ENCODE measurements at regions not wholly inside any gene's neighbourhood (a gene's known extent, or its start where the extent isn't known, plus 50 kb on each side); places are given as distances from the start of the nearest gene placed in this dataset.

DNA sequence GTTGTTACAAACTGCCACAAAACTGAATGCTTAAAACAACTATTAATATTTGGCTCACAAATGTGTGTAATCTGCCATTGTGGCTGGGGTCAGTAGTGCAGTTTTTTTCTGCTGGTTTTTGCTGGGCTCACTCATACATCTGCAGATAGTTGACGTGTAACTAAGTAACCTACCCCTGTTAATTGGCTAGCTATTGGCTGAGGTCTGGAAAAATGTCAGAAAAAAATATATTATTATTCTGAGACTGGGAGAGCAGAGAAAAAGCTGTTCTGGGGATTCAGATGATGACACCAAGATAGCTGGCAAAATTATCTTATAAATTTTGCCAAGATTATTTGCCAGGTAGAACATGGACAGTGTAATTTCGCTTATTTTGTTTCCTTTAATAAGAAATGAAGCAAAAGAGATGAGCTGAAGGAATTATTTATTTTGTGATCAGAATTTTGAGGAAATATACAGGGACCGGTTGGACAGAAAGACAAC, 616.1 kb upstream of the ADAMTS5 start:
- DNase-seq (no peak), ATAC-seq (ENCODE audit: insufficient read depth, low read depth) (no peak)
- Histone ChIP-seq H4K20me1 (ENCODE audit: insufficient read depth, low read length) (no peaks in the 10 kb centered on the region), H3K79me2 (ENCODE audit: insufficient read depth, low read length) (no peaks in the 10 kb centered on the region), H3K4me3 (ENCODE audit: low read depth in 1 of 2, low read length in 2 of 2) (no peak overlapping the region), H3K4me2 (ENCODE audit: insufficient read depth, low read length) (no peak overlapping the region), H2AFZ (ENCODE audit: low read depth, low read length) (no peak overlapping the region), H3K4me1 (ENCODE audit: insufficient read depth, low read length) (no peaks in the 10 kb centered on the region), H3K27me3 (ENCODE audit: insufficient read depth, low read length, poor library complexity) (no peaks in the 10 kb centered on the region), H3K9ac (ENCODE audit: low read depth, low read length) (no peak overlapping the region), H3K27ac (ENCODE audit: low read length) (no peak overlapping the region), H3K9me3 (ENCODE audit: insufficient read depth, low read length, severe bottlenecking) (no peaks in the 10 kb centered on the region), H3K36me3 (ENCODE audit: insufficient read depth, low read length) (no peaks in the 10 kb centered on the region)
- TF ChIP-seq, protein P1, sequence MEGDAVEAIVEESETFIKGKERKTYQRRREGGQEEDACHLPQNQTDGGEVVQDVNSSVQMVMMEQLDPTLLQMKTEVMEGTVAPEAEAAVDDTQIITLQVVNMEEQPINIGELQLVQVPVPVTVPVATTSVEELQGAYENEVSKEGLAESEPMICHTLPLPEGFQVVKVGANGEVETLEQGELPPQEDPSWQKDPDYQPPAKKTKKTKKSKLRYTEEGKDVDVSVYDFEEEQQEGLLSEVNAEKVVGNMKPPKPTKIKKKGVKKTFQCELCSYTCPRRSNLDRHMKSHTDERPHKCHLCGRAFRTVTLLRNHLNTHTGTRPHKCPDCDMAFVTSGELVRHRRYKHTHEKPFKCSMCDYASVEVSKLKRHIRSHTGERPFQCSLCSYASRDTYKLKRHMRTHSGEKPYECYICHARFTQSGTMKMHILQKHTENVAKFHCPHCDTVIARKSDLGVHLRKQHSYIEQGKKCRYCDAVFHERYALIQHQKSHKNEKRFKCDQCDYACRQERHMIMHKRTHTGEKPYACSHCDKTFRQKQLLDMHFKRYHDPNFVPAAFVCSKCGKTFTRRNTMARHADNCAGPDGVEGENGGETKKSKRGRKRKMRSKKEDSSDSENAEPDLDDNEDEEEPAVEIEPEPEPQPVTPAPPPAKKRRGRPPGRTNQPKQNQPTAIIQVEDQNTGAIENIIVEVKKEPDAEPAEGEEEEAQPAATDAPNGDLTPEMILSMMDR (IDR thresholded peaks at IDR 0.05; ENCODE audit: borderline replicate concordance, extremely low read depth, low read length, poor library complexity, severe bottlenecking): no peak
- TF ChIP-seq EZH2 (IDR thresholded peaks at IDR 0.05; ENCODE audit: borderline replicate concordance, low read depth, low read length, severe bottlenecking): no peak

DNA sequence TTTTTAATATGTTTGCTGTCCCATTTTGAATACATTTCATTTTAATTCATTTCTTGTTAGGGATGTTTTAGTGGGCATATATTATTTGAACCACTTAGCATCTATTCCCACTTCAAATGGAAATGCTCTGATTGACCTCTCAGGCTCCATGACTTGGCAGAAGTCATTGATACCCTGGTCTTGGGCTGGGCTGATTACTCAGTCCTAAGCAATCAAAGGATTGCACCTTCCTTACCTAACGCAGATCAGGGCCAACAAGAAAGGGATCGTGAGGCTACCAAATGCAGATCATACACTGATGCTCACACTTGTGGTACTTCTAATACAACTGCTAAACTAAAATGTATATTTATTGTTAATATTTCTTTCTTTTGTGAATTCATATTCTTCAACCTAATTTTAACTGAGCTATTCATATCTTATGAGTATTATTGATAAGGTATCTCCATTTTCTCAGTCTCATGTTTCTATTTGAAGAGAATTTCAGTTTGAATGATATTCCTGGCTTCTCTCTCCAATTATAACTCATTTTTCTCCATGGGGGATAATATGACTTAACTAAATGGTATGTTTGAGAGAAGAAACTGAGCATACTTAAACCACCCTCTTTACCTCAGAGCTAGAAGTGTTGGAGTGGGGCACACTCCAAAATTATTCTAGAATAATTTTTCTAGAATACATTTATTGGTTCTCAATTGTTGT, 615.5 kb upstream of the ADAMTS5 start:
- no peaks in the 10 kb centered on the region for H3K79me2 ChIP-seq (ENCODE audit: insufficient read depth, low read length)
- H3K4me2 ChIP-seq (ENCODE audit: insufficient read depth, low read length): no peak overlapping the region
- H3K27ac ChIP-seq (ENCODE audit: low read length): no peak overlapping the region
- ATAC-seq (ENCODE audit: insufficient read depth, low read depth): no peak
- no peaks in the 10 kb centered on the region for H3K9me3 ChIP-seq (ENCODE audit: insufficient read depth, low read length, severe bottlenecking)
- no peak overlapping the region for H3K9ac ChIP-seq (ENCODE audit: low read depth, low read length)
- H3K36me3 ChIP-seq (ENCODE audit: insufficient read depth, low read length): no peaks in the 10 kb centered on the region
- TF ChIP-seq, protein P1 (IDR thresholded peaks at IDR 0.05; ENCODE audit: borderline replicate concordance, extremely low read depth, low read length, poor library complexity, severe bottlenecking): no peak
- TF ChIP-seq EZH2 (IDR thresholded peaks at IDR 0.05; ENCODE audit: borderline replicate concordance, low read depth, low read length, severe bottlenecking): no peak
- no peaks in the 10 kb centered on the region for H3K27me3 ChIP-seq (ENCODE audit: insufficient read depth, low read length, poor library complexity)
- H2AFZ ChIP-seq (ENCODE audit: low read depth, low read length): no peak overlapping the region
- no peaks in the 10 kb centered on the region for H3K4me1 ChIP-seq (ENCODE audit: insufficient read depth, low read length)
- H3K4me3 ChIP-seq (ENCODE audit: low read depth in 1 of 2, low read length in 2 of 2): no peak overlapping the region
- H4K20me1 ChIP-seq (ENCODE audit: insufficient read depth, low read length): no peaks in the 10 kb centered on the region
- no peak for DNase-seq

DNA sequence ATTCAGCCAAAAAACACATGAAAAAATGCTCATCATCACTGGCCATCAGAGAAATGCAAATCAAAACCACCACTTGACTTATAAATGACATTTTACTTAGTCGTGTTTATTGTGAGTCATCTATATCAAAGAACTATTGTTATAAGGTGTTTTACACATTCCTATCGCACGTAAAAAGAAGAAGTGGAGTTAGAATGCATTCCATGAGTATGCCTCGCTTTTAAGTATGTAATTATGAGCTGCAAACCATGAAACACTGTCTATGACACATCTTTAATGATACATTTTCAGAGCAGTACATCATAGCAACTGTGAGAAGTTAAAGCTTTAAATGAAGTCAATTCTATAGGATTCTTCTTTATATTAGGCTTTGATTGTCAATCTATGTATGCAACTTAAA, 614.3 kb upstream of the ADAMTS5 start:
- TF ChIP-seq EZH2 (IDR thresholded peaks at IDR 0.05; ENCODE audit: borderline replicate concordance, low read depth, low read length, severe bottlenecking): no peak
- no peak overlapping the region for H3K9ac ChIP-seq (ENCODE audit: low read depth, low read length)
- no peak overlapping the region for H2AFZ ChIP-seq (ENCODE audit: low read depth, low read length)
- H3K36me3 ChIP-seq (ENCODE audit: insufficient read depth, low read length): no peaks in the 10 kb centered on the region
- no peak overlapping the region for H3K4me3 ChIP-seq (ENCODE audit: low read depth in 1 of 2, low read length in 2 of 2)
- no peaks in the 10 kb centered on the region for H4K20me1 ChIP-seq (ENCODE audit: insufficient read depth, low read length)
- H3K27ac ChIP-seq (ENCODE audit: low read length): no peak overlapping the region
- ATAC-seq (ENCODE audit: insufficient read depth, low read depth) (no peak), DNase-seq (no peak)
- H3K9me3 ChIP-seq (ENCODE audit: insufficient read depth, low read length, severe bottlenecking): no peaks in the 10 kb centered on the region
- no peaks in the 10 kb centered on the region for H3K4me1 ChIP-seq (ENCODE audit: insufficient read depth, low read length)
- no peak overlapping the region for H3K4me2 ChIP-seq (ENCODE audit: insufficient read depth, low read length)
- no peaks in the 10 kb centered on the region for H3K27me3 ChIP-seq (ENCODE audit: insufficient read depth, low read length, poor library complexity)
- no peaks in the 10 kb centered on the region for H3K79me2 ChIP-seq (ENCODE audit: insufficient read depth, low read length)

DNA sequence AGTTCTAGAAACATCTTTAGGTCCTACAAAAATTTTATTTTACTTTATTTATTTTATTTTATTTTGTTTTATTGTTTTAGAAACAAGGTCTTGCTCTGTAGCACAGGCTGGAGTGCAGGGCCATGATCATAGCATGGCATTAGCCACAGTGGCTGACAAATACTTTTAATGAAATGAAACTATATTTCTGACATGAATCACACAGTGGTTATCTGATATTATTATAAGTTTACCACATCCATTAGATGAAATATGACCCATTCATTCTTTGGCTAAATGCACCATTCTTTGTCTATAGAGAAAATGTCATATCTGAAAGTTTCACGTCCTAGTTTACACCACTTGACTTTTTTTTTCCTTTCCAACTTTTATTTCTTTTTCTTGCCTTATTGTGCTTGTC, 613.4 kb upstream of the ADAMTS5 start:
- Histone ChIP-seq H3K36me3 (ENCODE audit: insufficient read depth, low read length) (no peaks in the 10 kb centered on the region), H3K79me2 (ENCODE audit: insufficient read depth, low read length) (no peaks in the 10 kb centered on the region), H3K9ac (ENCODE audit: low read depth, low read length) (no peak overlapping the region), H3K27ac (ENCODE audit: low read length) (no peak overlapping the region), H4K20me1 (ENCODE audit: insufficient read depth, low read length) (no peaks in the 10 kb centered on the region), H3K4me2 (ENCODE audit: insufficient read depth, low read length) (no peak overlapping the region), H2AFZ (ENCODE audit: low read depth, low read length) (no peak overlapping the region), H3K4me1 (ENCODE audit: insufficient read depth, low read length) (no peaks in the 10 kb centered on the region), H3K27me3 (ENCODE audit: insufficient read depth, low read length, poor library complexity) (no peaks in the 10 kb centered on the region), H3K9me3 (ENCODE audit: insufficient read depth, low read length, severe bottlenecking) (no peaks in the 10 kb centered on the region), H3K4me3 (ENCODE audit: low read depth in 1 of 2, low read length in 2 of 2) (no peak overlapping the region)
- ATAC-seq (ENCODE audit: insufficient read depth, low read depth): no peak
- no peak for DNase-seq
- TF ChIP-seq, protein P1 (IDR thresholded peaks at IDR 0.05; ENCODE audit: borderline replicate concordance, extremely low read depth, low read length, poor library complexity, severe bottlenecking): no peak
- no peak for TF ChIP-seq EZH2 (IDR thresholded peaks at IDR 0.05; ENCODE audit: borderline replicate concordance, low read depth, low read length, severe bottlenecking)
